ENCODE measurements at regions not wholly inside any gene's neighbourhood (a gene's known extent, or its start where the extent isn't known, plus 50 kb on each side); places are given as distances from the start of the nearest gene placed in this dataset.
A peak's percentile ranks its signal among the peaks of the same experiment; 100 is the strongest.

DNA sequence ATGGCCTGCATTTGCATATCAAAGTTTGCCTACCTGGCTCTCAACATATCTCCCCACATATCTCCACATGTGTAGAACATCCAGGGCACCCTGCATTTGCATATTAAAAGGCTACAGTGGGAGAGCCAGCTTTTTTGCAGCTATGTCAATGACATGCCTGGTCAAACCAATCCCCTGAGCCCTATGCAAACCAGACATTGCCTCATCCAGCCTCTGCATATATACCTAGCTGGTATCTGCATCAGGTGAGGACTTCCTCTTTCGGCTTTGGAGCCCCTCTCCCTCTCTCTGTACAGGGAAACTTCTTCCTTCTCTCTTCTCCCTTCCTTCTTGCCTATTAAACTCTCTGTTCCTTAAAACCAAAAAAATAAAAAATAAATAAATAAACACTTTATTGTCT is 142.7 kb upstream of the STEAP4 start:
- no peak for DNase-seq
- no peak overlapping the region for H2AFZ ChIP-seq (ENCODE audit: insufficient read depth, low read depth, low read length, poor library complexity, severe bottlenecking)
- no peaks in the 10 kb centered on the region for H3K9me3 ChIP-seq (replicated peaks in 1 of 2; ENCODE audit: control insufficient read depth in 1 of 2, insufficient read depth in 1 of 2, low read length in 2 of 2)
- H3K9ac ChIP-seq (ENCODE audit: insufficient read depth, low read length, poor library complexity, severe bottlenecking) = no peak overlapping the region
- H3K27ac Mint-ChIP-seq = peak overlapping the region in 1 of 7 donors; percentile 50
- H4K20me1 ChIP-seq (ENCODE audit: insufficient read depth, low read length) = no peaks in the 10 kb centered on the region
- H3K36me3 ChIP-seq (replicated peaks in 1 of 2; ENCODE audit: control insufficient read depth in 1 of 2, insufficient read depth in 2 of 2, low read length in 2 of 2) = no peaks in the 10 kb centered on the region
- no peak overlapping the region for H3K27ac ChIP-seq (ENCODE audit: low read depth in 1 of 2, low read length in 2 of 2)
- H3K79me2 ChIP-seq (ENCODE audit: insufficient read depth, low read length) = no peaks in the 10 kb centered on the region
- intact Hi-C loops (cut with micrococcal nuclease) = no loop called here
- H3K4me3 Mint-ChIP-seq = no peak overlapping the region
- WGBS (ENCODE audit: insufficient coverage) = no CpG with 5 or more reads among the region's 1 CpG
- no peaks in the 10 kb centered on the region for H3K36me3 Mint-ChIP-seq
- H3K4me2 ChIP-seq (replicated peaks; ENCODE audit: extremely low read depth, low read length, poor library complexity, severe bottlenecking) = no peak overlapping the region
- peaks cover 0 to 3% (median 0%) of the 10 kb centered on the region in 7 donors for H3K9me3 Mint-ChIP-seq
- no peaks in the 10 kb centered on the region for H3K27me3 ChIP-seq (ENCODE audit: control insufficient read depth in 2 of 2, insufficient read depth in 2 of 2, low read length in 2 of 2)
- no peaks in the 10 kb centered on the region for H3K27me3 Mint-ChIP-seq (ENCODE audit: low read depth in 3 of 3)
- TF ChIP-seq, protein P1, sequence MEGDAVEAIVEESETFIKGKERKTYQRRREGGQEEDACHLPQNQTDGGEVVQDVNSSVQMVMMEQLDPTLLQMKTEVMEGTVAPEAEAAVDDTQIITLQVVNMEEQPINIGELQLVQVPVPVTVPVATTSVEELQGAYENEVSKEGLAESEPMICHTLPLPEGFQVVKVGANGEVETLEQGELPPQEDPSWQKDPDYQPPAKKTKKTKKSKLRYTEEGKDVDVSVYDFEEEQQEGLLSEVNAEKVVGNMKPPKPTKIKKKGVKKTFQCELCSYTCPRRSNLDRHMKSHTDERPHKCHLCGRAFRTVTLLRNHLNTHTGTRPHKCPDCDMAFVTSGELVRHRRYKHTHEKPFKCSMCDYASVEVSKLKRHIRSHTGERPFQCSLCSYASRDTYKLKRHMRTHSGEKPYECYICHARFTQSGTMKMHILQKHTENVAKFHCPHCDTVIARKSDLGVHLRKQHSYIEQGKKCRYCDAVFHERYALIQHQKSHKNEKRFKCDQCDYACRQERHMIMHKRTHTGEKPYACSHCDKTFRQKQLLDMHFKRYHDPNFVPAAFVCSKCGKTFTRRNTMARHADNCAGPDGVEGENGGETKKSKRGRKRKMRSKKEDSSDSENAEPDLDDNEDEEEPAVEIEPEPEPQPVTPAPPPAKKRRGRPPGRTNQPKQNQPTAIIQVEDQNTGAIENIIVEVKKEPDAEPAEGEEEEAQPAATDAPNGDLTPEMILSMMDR (IDR thresholded peaks at IDR 0.05) = no peak
- H3K4me1 ChIP-seq (ENCODE audit: control insufficient read depth in 1 of 2, insufficient read depth in 2 of 2, low read length in 2 of 2) = peaks cover 10 to 12% of the 10 kb centered on the region in 2 donors
- no peak overlapping the region for H3K4me3 ChIP-seq (replicated peaks in 1 of 3; ENCODE audit: low read depth in 2 of 3, low read length in 3 of 3)
- peaks cover 15% of the 10 kb centered on the region for H3K4me1 Mint-ChIP-seq

DNA sequence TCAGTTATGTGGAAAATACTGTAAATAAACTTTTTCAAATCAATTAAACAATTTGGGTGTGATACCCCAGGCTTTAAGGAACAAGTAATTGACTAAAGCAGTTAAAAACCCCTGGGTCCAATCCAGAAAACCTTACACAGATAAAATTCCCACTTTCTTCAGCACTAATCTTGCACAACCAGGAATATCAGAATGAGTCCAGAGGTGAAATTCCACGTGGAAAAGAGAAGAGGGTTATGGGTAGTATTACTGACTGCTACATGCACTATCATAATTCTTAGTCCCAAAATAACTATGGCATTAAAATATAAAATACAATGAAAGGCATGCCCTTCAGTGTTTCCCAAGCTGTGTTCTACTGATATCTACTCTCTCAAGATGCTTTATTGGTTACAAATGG is 135.7 kb upstream of the STEAP4 start:
- H3K36me3 ChIP-seq (replicated peaks in 1 of 2; ENCODE audit: control insufficient read depth in 1 of 2, insufficient read depth in 2 of 2, low read length in 2 of 2) = no peaks in the 10 kb centered on the region
- no peak overlapping the region for H3K4me3 ChIP-seq (replicated peaks in 1 of 3; ENCODE audit: low read depth in 2 of 3, low read length in 3 of 3)
- intact Hi-C loops (cut with micrococcal nuclease) = no loop called here
- no peak overlapping the region for H2AFZ ChIP-seq (ENCODE audit: insufficient read depth, low read depth, low read length, poor library complexity, severe bottlenecking)
- TF ChIP-seq, protein P1 (IDR thresholded peaks at IDR 0.05) = no peak
- no peak overlapping the region for H3K9ac ChIP-seq (ENCODE audit: insufficient read depth, low read length, poor library complexity, severe bottlenecking)
- H3K9me3 ChIP-seq (replicated peaks in 1 of 2; ENCODE audit: control insufficient read depth in 1 of 2, insufficient read depth in 1 of 2, low read length in 2 of 2) = no peaks in the 10 kb centered on the region
- Mint-ChIP-seq H3K4me3 (no peak overlapping the region), H3K9me3 (peaks cover 0 to 6% (median 2%) of the 10 kb centered on the region in 7 donors), H3K27me3 (ENCODE audit: low read depth in 3 of 3) (no peaks in the 10 kb centered on the region), H3K4me1 (peaks cover 13% of the 10 kb centered on the region), H3K27ac (no peak overlapping the region), H3K36me3 (no peaks in the 10 kb centered on the region)
- H4K20me1 ChIP-seq (ENCODE audit: insufficient read depth, low read length) = no peaks in the 10 kb centered on the region
- H3K4me1 ChIP-seq (ENCODE audit: control insufficient read depth in 1 of 2, insufficient read depth in 2 of 2, low read length in 2 of 2) = peaks cover 10 to 12% of the 10 kb centered on the region in 2 donors
- no peaks in the 10 kb centered on the region for H3K79me2 ChIP-seq (ENCODE audit: insufficient read depth, low read length)
- H3K4me2 ChIP-seq (replicated peaks; ENCODE audit: extremely low read depth, low read length, poor library complexity, severe bottlenecking) = no peak overlapping the region
- no peak for DNase-seq
- no peaks in the 10 kb centered on the region for H3K27me3 ChIP-seq (ENCODE audit: control insufficient read depth in 2 of 2, insufficient read depth in 2 of 2, low read length in 2 of 2)
- H3K27ac ChIP-seq (ENCODE audit: low read depth in 1 of 2, low read length in 2 of 2) = no peak overlapping the region
- no CpG with 5 or more reads among the region's 1 CpG for WGBS (ENCODE audit: insufficient coverage)
